SK-N-MC (cell line): ENCODE measurements at regions not wholly inside any gene's neighbourhood (a gene's known extent, or its start where the extent isn't known, plus 50 kb on each side); places are given as distances from the start of the nearest gene placed in this dataset.

ENCODE experiments used
- EZH2 ChIP-seq: fragments of 200-600 bp; sonication (generic); IDR thresholded peaks from one replicate; pipeline ENCODE4 v1.6.1; 2017; ENCODE audit warnings: antibody characterized with exemption
- POLR2AphosphoS5 ChIP-seq: IDR thresholded peaks from 2 replicates; pipeline ENCODE4 v1.6.1; 2012; ENCODE audit warnings: mild to moderate bottlenecking, low read depth, low read length, borderline replicate concordance

DNA sequence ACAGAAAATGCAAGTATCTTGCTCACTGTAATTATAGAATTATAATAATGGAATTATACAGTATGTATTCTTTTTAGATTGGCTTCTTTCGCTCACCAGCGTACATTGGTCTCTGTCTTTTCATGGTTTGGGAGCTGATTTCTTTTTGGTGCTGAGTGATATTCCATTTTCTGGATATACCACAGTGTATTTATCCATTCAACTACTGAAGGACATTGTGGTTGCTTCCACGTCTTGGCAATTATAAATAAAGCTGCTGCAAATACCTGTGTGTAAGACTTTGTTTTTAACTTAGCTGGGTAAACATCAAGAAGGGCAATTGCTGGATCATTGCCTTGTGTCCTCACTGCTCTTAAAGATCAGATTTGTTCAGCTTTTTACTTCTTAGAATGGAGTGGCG is 55.3 kb downstream of the SEPTIN7 start:
- no peak for TF ChIP-seq POLR2AphosphoS5
- TF ChIP-seq EZH2, result no peak
